ENCODE measurements at regions not wholly inside any gene's neighbourhood (a gene's known extent, or its start where the extent isn't known, plus 50 kb on each side); places are given as distances from the start of the nearest gene placed in this dataset.

DNA sequence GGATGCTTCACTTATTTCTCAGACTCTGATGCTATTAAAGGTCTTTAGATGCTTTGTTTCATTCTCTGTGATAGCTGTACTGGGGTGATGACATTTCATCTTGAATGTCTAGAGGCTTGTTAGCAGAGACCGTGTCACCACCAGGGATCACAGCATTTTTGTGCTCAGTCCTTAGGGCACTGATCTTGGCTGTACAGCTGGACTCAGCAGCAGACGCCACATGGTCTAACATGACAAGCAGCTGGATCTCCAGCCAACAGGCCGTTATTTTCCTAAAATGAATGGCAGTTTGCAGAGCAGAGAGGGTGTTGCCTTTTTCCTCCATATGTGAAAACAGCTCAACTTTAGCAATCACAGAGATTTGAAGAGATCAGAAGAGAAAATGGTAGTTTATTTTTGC lies 491.8 kb downstream of the CDH2 start:
- ATAC-seq, result no peak
- intact Hi-C loops (cut with DNase I), result no loop called here
- Histone ChIP-seq H3K36me3 (no peaks in the 10 kb centered on the region), H3K4me3 (no peak overlapping the region), H3K27ac (no peak overlapping the region), H3K9me3 (peaks cover 9% of the 10 kb centered on the region), H3K27me3 (no peaks in the 10 kb centered on the region), H3K4me1 (no peaks in the 10 kb centered on the region)
- no peak for DNase-seq
- no peak for TF ChIP-seq CTCF (IDR thresholded peaks at IDR 0.05)

- H3K4me1 ChIP-seq, result no peaks in the 10 kb centered on the region
- no peak for DNase-seq
- H3K27ac ChIP-seq, result no peak overlapping the region
- no peak for ATAC-seq
- intact Hi-C loops (cut with DNase I), result loop anchor here (10.0 kb wide), 1 partner anchor 60 kb away; no protein-coding TSS in a partner anchor
- no peaks in the 10 kb centered on the region for H3K27me3 ChIP-seq
- no peaks in the 10 kb centered on the region for H3K36me3 ChIP-seq
- H3K9me3 ChIP-seq, result no peaks in the 10 kb centered on the region
- TF ChIP-seq CTCF (IDR thresholded peaks at IDR 0.05), result no peak
- H3K4me3 ChIP-seq, result no peak overlapping the region
Measured at GRCh38 chr18:27674411-27674810, 489.3 kb upstream of the CHST9 start.

- no peak overlapping the region for H3K4me3 ChIP-seq
- no peaks in the 10 kb centered on the region for H3K27me3 ChIP-seq
- intact Hi-C loops (cut with DNase I), result loop anchor here (10.0 kb wide), 1 partner anchor 61 kb away; no protein-coding TSS in a partner anchor
- TF ChIP-seq CTCF (IDR thresholded peaks at IDR 0.05), result no peak
- H3K4me1 ChIP-seq, result no peaks in the 10 kb centered on the region
- no peaks in the 10 kb centered on the region for H3K36me3 ChIP-seq
- no peak for ATAC-seq
- DNase-seq, result no peak
- H3K27ac ChIP-seq, result no peak overlapping the region
- no peaks in the 10 kb centered on the region for H3K9me3 ChIP-seq
Measured at GRCh38 chr18:27673861-27674260, 488.8 kb upstream of the CHST9 start.

DNA sequence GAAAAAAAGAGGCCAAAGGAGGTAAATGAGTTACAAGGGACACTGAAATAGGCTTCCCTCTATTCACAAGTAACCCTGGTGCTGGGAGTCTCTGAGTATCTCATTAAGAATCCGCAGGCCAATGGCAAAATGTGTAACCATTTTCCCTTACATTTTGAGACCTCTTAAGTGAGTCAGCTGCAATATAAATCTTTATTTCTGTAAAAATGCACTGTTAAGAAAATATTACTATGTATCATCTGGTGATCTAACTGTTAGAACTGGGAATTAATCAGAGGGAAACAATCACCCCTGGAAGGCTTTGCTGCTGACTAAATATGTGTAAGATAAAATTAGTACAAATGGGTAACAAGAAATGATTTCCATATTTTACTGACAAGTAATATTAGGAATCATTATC lies 483.1 kb upstream of the CHST9 start:
- Histone ChIP-seq H3K4me3 (no peak overlapping the region), H3K27ac (no peak overlapping the region), H3K9me3 (no peaks in the 10 kb centered on the region), H3K4me1 (no peaks in the 10 kb centered on the region), H3K36me3 (no peaks in the 10 kb centered on the region), H3K27me3 (no peaks in the 10 kb centered on the region)
- DNase-seq, result no peak
- ATAC-seq, result no peak
- intact Hi-C loops (cut with DNase I), result no loop called here
- TF ChIP-seq CTCF (IDR thresholded peaks at IDR 0.05), result no peak

DNA sequence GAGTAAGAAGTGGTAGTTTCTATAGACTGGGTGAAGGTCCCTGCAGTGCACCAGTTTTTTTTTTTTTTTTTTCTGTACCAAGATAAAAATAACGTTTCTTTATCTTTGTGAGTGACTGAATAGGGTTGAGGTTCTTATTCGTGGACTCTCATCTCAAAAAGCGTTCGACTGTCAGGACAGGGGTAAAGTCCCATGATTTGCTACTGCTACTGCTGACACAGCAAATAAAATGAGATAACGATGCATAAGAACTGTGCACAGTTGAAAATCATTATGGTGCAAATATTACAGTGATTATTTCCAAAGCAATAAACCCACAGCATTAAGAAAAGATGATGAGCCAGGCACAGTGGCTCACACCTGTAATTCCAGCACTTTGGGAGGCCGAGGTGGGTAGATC lies 482.0 kb upstream of the CHST9 start:
- no peaks in the 10 kb centered on the region for H3K4me1 ChIP-seq
- H3K27ac ChIP-seq, result no peak overlapping the region
- H3K4me3 ChIP-seq, result no peak overlapping the region
- H3K36me3 ChIP-seq, result no peaks in the 10 kb centered on the region
- no peak for TF ChIP-seq CTCF (IDR thresholded peaks at IDR 0.05)
- no peaks in the 10 kb centered on the region for H3K27me3 ChIP-seq
- DNase-seq (no peak), ATAC-seq (no peak)
- intact Hi-C loops (cut with DNase I), result no loop called here
- no peaks in the 10 kb centered on the region for H3K9me3 ChIP-seq

- Histone ChIP-seq H3K27me3 (no peaks in the 10 kb centered on the region), H3K4me3 (no peak overlapping the region), H3K4me1 (no peaks in the 10 kb centered on the region), H3K36me3 (no peaks in the 10 kb centered on the region), H3K27ac (no peak overlapping the region), H3K9me3 (no peaks in the 10 kb centered on the region)
- TF ChIP-seq CTCF (IDR thresholded peaks at IDR 0.05), result no peak
- DNase-seq (no peak), ATAC-seq (no peak)
- intact Hi-C loops (cut with DNase I), result no loop called here
Measured at GRCh38 chr18:27666016-27666415, 480.9 kb upstream of the CHST9 start.
